ENCODE measurements at regions not wholly inside any gene's neighbourhood (a gene's known extent, or its start where the extent isn't known, plus 50 kb on each side); places are given as distances from the start of the nearest gene placed in this dataset.
"Not testable (repeated sequence)": the region's sequence is repeated elsewhere in the genome, so short reads cannot be mapped to it uniquely, and the experiment has no call there.

GRCh38 chr6:120805276-120805675 lies 529.0 kb downstream of the TBC1D32 start:
- DNase-seq: peak; percentile 49

GRCh38 chr6:120804612-120805011 lies 529.7 kb downstream of the TBC1D32 start:
- DNase-seq: no peak

- DNase-seq: no peak
Measured at GRCh38 chr6:120786682-120787081, 547.6 kb downstream of the TBC1D32 start.

GRCh38 chr6:120786256-120786655 lies 548.0 kb downstream of the TBC1D32 start:
- DNase-seq: no peak

GRCh38 chr6:120785459-120786086 lies 548.7 kb downstream of the TBC1D32 start:
- DNase-seq: no peak

GRCh38 chr6:120779441-120779840 lies 554.8 kb downstream of the TBC1D32 start:
- no peak for DNase-seq

GRCh38 chr6:120775698-120776097 lies 558.6 kb downstream of the TBC1D32 start:
- DNase-seq: no peak

- DNase-seq: no peak
Measured at GRCh38 chr6:120774275-120774674, 560.0 kb downstream of the TBC1D32 start.

- DNase-seq: no peak
Measured at GRCh38 chr6:120771019-120771418, 563.3 kb downstream of the TBC1D32 start.

GRCh38 chr6:120764312-120764711 lies 570.0 kb downstream of the TBC1D32 start:
- no peak for DNase-seq

GRCh38 chr6:120759570-120759969 lies 574.7 kb downstream of the TBC1D32 start:
- no peak for DNase-seq

GRCh38 chr6:120748574-120748973 lies 585.7 kb downstream of the TBC1D32 start:
- not testable (repeated sequence) for DNase-seq

- no peak for DNase-seq
Measured at GRCh38 chr6:120736740-120737139, 597.5 kb downstream of the TBC1D32 start.

GRCh38 chr6:120735641-120736040 lies 598.6 kb downstream of the TBC1D32 start:
- no peak for DNase-seq

- DNase-seq: no peak
Measured at GRCh38 chr6:120711255-120711654, 623.0 kb downstream of the TBC1D32 start.

GRCh38 chr6:120700001-120700400 lies 634.3 kb downstream of the TBC1D32 start:
- DNase-seq: peak; percentile 51

GRCh38 chr6:120686492-120686891 lies 647.8 kb downstream of the TBC1D32 start:
- no peak for DNase-seq

GRCh38 chr6:120682145-120682544 lies 652.1 kb downstream of the TBC1D32 start:
- DNase-seq: no peak

- no peak for DNase-seq
Measured at GRCh38 chr6:120681204-120681603, 653.1 kb downstream of the TBC1D32 start.

GRCh38 chr6:120675886-120676285 lies 658.4 kb downstream of the TBC1D32 start:
- no peak for DNase-seq

- no peak for DNase-seq
Measured at GRCh38 chr6:120671519-120671918, 662.8 kb downstream of the TBC1D32 start.

GRCh38 chr6:120652506-120652905 lies 681.8 kb downstream of the TBC1D32 start:
- DNase-seq: no peak

GRCh38 chr6:120648713-120649112 lies 685.6 kb downstream of the TBC1D32 start:
- no peak for DNase-seq

GRCh38 chr6:120646101-120646500 lies 688.2 kb downstream of the TBC1D32 start:
- DNase-seq: peak; percentile 39

Measured in renal pelvis (tissue), 1 donor.